GM18507 (cell line): ENCODE measurements at regions not wholly inside any gene's neighbourhood (a gene's known extent, or its start where the extent isn't known, plus 50 kb on each side); places are given as distances from the start of the nearest gene placed in this dataset.

ENCODE experiments used
- DNase-seq: peaks from one replicate; pipeline ENCODE4 v3.0.0; 2011; ENCODE audit warnings: low read depth; ENCODE audit not compliant: insufficient read length; ENCODE audit errors: extremely low spot score
- FAIRE-seq: peaks from 2 replicates; lab custom pipeline; 2011; peaks lifted over from hg19 to GRCh38; lab: Jason Lieb, UNC

- FAIRE-seq: no peak
- DNase-seq: no peak
These were observed 96.4 kb upstream of the BACE2 start for GRCh38 chr21:41071258-41072171.

DNA sequence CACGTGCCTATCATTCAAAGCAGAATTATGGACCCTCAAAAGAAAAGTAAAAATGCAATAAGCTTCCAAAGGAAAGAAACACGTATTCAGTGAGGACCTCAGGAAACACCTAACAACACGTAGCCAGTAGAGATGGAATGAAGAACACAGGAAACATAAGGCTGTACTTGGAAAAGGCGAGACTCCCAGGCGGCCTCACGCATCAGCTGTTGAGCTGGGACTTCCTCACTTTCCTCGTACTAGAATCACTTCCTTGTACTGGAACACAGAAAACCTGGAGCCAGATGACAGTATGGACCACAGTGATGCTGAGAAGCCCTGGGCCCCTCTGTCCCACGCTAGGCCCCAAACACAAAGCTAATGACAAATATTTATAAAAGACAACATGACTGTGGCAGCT, 94.4 kb upstream of the BACE2 start:
- FAIRE-seq (no peak), DNase-seq (no peak)

DNA sequence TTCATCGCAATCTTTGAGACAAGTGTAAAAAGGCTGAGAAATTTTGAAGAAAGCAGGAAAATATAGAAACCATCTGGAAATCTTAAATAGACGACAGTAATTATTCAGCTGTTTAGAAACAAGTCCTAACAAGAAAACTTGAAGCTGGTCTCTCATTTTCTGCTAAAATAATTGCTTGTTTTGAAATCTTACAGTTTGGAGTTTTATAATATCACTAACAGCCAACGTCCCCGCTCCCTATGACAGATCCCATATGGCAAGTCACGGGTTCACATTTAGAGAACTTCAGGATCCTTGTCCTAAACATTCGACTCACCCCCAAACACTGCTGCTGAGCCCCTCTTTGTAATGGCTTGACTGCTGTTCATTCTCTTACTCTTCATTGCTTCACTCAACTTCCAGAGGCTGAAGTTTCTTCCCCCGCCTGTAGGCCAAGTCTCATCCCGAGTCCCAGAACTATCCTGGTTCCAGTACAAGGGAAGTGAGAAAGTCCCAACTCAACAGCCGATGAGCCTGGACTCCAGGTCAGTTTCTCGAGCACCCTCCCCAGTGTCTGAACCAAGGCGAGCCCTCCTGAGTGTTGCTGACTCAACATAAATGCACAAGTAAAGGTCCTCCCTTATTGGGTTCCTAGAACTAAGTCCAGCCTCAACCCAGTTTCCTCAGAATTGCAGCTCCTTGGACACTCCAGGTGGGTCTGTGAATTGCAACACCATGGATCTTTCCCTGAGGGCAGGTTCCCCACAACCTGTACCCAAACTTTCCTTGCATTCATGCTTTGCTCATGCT, 93.4 kb upstream of the BACE2 start:
- no peak for FAIRE-seq
- no peak for DNase-seq

DNA sequence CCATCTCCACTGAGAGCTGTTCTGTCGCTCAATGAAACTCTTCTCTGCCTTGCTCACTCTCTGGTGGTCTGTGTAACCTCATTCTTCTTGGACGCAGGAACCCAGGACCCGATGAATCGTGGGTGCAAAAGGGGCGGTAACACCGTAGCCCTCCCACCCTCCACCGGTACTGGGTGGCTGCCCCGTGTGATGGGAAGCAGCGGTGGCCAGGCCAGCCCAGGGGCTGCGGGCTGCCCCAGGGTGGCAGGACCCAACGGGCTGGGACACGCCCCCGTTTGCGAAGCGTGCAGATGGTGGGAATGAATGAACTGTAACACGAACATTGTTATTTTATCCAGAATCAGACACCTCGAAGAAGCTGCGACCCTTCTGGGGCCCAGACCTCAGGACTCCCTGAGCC, 92.3 kb upstream of the BACE2 start:
- DNase-seq (no peak), FAIRE-seq (no peak)

DNA sequence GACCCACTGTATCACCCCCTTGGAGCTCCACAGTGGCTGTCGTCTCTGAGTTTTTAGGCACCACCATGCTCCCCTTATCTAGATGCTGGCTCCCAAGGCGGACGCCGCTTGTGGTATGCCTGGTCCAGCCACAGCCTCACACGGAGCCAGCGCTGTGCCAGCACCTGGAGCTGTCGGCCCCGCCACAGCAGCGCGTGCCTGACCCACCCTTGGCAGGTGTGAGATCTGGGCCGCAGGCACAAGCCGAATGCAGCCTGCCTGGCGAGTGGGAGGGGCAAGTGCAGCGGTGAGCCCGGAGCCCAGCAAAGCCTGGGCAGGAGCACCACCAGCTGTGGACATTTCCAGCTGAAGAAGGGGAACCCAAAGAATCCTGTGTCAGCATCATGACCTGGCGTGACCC, 91.9 kb upstream of the BACE2 start:
- DNase-seq: no peak
- no peak for FAIRE-seq

DNA sequence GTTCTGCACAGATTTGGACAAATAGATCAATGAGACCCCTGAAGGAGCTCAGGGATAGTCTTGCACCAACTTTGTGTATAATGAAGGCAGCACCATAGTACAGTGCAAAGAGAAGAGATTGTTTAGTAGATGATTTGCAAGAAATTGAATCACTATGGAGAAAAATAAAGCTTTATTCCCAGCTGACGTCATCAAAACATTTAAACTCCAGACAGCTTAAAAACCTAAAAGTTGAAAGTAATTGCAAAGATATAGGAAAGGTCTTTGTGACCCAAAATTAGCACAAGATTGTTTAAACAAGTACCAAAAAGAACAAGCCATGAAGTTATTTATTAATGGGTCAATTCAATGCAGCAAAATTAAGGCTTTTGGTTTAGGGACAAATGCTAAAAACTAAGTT, 88.8 kb upstream of the BACE2 start:
- FAIRE-seq: no peak
- DNase-seq: no peak

DNA sequence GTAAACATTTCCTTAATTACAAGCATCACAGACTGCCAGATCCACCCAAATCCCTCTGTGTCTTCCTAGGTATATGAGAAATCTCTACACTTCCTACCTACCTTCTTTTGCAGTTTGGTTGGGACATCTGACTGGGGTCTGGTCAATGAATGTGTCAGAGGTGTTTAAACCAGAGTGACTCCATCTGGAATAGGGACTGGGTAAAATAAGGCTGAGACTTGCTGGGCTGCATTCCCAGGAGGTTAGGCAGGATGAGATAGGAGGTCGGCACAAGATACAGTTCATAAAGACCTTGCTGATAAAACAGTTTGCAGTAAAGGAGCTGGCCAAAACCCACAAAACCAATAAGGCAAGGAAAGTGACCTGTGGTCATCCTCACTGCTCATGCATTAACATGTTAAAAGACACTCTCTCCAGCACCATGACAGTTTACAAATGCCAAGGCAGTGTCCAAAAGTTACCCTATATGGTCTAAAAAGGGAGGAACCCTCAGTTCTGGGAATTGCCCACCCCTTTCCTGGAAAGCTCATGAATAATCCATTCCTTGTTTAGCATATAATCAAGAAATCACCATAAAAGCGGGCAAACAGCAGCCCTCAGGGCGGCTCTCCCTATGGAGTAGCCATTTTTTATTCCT, 87.4 kb upstream of the BACE2 start:
- no peak for FAIRE-seq

GRCh38 chr21:41086569-41086968, 81.4 kb upstream of the BACE2 start:
- no peak for FAIRE-seq
- no peak for DNase-seq

More for the DNA sequence above, 87.4 kb upstream of the BACE2 start:
- no peak for DNase-seq

DNA sequence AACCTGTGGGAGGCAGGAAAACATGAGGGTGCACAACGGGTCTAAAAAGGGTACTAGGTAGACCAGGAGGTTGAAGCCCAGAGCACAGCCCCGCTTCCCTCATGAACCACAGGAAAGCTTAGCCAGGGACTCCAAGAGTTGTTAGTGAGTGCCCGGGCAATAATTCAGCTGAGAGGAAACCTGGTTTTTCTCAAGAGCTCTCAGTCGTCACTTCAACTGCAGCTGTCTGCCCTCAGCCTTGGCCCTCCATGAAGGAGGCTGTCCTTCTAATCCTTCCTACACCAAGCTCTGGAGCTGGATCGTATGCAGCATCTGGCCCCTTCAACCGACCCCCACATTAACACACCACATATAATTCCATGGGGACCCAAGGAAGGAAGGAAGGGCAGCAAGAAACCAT, 77.0 kb upstream of the BACE2 start:
- no peak for FAIRE-seq
- DNase-seq: no peak

GRCh38 chr21:41091616-41092015, 76.3 kb upstream of the BACE2 start:
- FAIRE-seq: no peak
- DNase-seq: no peak

DNA sequence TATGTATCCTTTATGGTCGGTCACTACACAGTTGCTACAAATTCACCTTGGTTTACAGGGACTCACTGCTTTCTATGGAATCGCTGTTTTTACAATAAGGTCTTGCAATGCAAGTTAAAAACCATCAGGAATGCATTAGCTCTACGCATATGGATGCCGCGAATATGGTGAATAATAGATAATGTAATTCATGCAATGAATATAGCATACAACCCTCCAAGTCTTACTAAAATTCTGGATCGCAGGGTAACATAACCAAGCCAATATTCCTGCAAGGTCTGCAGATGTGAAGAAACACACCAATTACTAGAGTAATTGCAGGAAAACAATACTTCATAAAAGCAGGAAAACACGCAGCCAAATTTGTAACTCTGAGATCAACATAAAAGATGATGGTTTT, 75.6 kb upstream of the BACE2 start:
- no peak for FAIRE-seq
- DNase-seq: no peak

DNA sequence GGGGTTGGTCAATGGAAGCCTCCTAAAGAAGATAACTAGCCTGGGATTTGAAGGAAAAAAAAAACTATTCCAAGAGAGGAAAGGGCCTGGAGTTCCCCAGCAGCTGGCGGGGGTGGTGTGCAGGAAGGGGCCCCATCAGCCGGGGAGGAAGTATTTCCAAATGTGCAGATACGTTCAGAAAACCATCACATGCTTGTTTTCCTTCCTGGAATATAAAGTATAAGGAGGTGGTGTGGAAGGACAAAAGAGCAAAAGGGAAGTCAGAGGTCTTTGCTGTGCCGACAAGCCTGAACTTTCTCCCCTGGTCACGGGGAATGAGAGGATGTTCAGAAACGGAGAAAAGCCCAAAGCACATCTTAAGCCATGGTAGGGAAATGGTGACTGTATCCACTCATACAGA, 72.0 kb upstream of the BACE2 start:
- DNase-seq (no peak), FAIRE-seq (no peak)

DNA sequence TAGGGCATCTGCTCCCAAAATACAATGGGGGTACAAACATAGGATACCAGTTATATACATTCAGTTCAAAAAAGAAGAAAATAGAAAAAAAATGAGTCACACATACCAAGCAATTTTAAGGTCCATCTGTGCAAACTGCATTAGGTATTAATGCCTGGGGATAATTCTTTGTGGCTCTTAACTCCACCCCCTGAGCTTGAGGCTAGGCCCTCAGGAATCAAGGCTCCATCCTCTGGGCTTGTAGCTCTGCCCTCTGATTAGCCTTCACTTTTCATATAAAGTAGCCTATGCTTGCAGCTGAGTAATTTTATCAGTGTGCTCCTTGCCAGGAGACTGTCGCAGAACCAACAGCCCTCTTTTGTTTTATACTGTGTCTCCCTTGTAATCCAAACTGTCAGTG, 69.9 kb upstream of the BACE2 start:
- FAIRE-seq: no peak
- DNase-seq: no peak

GRCh38 chr21:41098481-41099042, 69.4 kb upstream of the BACE2 start:
- FAIRE-seq: no peak
- no peak for DNase-seq

DNA sequence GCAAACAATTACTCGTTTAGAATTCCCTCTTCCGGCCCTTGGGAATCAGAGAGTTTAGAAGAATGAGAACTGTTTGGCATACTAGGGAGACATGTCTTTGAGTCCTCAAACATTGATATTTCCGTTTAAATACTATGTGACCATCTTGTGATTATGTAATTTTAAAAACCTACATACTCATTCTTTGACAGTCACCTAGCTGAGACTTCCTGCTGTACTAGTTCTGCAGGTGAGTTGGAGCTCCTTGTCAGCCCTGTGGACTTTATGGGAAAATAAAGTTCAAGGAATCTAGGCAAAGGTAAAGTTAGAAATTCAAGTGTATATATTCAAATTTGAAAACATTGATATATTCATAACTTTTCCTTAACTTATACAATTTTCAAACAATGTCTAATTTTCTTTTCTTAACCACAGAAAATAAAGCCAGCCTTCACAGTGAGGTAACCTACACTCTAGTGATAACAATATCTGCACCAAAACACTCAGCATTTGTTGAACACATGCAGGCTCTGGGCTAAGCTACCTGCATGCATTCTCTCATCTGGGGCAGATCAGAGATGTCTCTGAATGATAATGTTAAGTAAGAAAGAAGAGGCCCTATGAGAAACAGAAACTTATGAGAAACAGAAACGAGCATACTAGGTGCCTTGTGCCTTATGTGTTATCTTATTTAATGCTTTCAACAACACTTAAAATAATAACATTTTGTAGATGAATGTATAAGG, 67.0 kb upstream of the BACE2 start:
- FAIRE-seq (no peak), DNase-seq (no peak)

- FAIRE-seq: no peak
- no peak for DNase-seq
These were observed 65.7 kb upstream of the BACE2 start for GRCh38 chr21:41102281-41102680.

GRCh38 chr21:41107602-41108001, 60.4 kb upstream of the BACE2 start:
- FAIRE-seq: no peak

DNA sequence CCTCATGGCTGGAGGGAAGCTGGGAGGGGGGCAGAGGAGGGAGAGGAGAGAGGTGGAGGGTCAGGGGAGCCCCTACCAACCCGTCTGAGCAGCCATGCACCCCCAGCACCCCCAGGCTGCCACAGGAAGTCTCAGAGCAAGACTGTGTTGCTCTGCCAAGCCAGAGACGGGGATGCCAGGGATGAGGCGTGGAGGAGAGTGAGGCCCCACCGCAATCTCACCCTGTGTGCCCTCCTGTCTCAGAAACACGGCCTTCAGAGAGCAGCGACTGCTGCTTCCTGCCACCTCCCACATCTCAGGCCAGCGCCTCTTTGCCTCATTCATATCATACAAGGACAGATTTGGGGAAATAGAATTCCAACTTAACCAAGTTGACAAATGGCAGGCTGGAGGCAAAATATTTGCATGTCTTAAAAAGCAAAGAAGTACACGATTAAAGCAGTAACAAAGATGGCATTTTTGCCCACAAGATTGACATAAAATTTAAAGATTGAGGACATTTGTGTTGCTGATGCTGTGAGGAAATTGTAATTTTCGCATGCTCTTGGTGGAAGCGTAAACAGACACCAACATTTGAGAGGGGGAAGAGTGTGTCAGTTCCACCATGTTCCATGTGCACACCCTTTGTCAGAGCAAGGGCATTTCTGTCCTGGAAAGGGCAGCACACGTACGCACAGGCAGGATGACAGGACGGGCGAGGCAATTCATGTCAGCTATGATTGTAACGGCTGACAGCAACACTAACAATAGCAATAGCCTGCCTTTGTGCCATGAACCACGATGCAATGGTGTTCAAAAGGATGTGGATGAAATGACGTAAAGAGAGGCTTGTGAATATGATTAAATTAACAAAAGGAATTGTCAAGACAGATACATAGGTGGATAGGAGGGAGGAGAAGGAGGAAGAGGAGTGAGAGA, 59.0 kb upstream of the BACE2 start:
- FAIRE-seq (no peak), DNase-seq (no peak)

More at GRCh38 chr21:41107602-41108001, 60.4 kb upstream of the BACE2 start:
- no peak for DNase-seq
